ENCODE measurements at regions not wholly inside any gene's neighbourhood (a gene's known extent, or its start where the extent isn't known, plus 50 kb on each side); places are given as distances from the start of the nearest gene placed in this dataset.

- Histone ChIP-seq H3K36me3 (replicated peaks; ENCODE audit: low read depth, low read length) (no peaks in the 10 kb centered on the region), H3K9me3 (ENCODE audit: insufficient read depth, low read length) (no peaks in the 10 kb centered on the region), H3K4me3 (ENCODE audit: low read length) (no peak overlapping the region), H2AFZ (ENCODE audit: low read depth, low read length) (no peak overlapping the region), H3K27me3 (ENCODE audit: low read depth, low read length) (no peaks in the 10 kb centered on the region), H3K27ac (ENCODE audit: low read length) (no peak overlapping the region), H3K4me2 (ENCODE audit: low read length) (no peak overlapping the region), H3K9ac (ENCODE audit: low read length) (no peak overlapping the region), H3K4me1 (ENCODE audit: low read length) (no peaks in the 10 kb centered on the region), H3K79me2 (ENCODE audit: low read length) (no peaks in the 10 kb centered on the region), H4K20me1 (ENCODE audit: insufficient read depth, low read length) (no peaks in the 10 kb centered on the region)
- TF ChIP-seq CTCF (IDR thresholded peaks at IDR 0.05; ENCODE audit: low read depth, low read length) (no peak), EZH2phosphoT487 (IDR thresholded peaks at IDR 0.05; ENCODE audit: low read depth) (no peak)
Measured at GRCh38 chr10:106320876-106321275, 843.6 kb downstream of the SORCS1 start.

- Histone ChIP-seq H2AFZ (ENCODE audit: low read depth, low read length) (no peak overlapping the region), H3K27ac (ENCODE audit: low read length) (no peak overlapping the region), H3K4me2 (ENCODE audit: low read length) (no peak overlapping the region), H3K79me2 (ENCODE audit: low read length) (no peaks in the 10 kb centered on the region), H4K20me1 (ENCODE audit: insufficient read depth, low read length) (no peaks in the 10 kb centered on the region), H3K4me1 (ENCODE audit: low read length) (no peaks in the 10 kb centered on the region), H3K27me3 (ENCODE audit: low read depth, low read length) (no peaks in the 10 kb centered on the region), H3K9me3 (ENCODE audit: insufficient read depth, low read length) (no peaks in the 10 kb centered on the region), H3K36me3 (replicated peaks; ENCODE audit: low read depth, low read length) (no peaks in the 10 kb centered on the region), H3K4me3 (ENCODE audit: low read length) (no peak overlapping the region), H3K9ac (ENCODE audit: low read length) (no peak overlapping the region)
- no peak for TF ChIP-seq CTCF (IDR thresholded peaks at IDR 0.05; ENCODE audit: low read depth, low read length)
- TF ChIP-seq EZH2phosphoT487 (IDR thresholded peaks at IDR 0.05; ENCODE audit: low read depth) = no peak
Measured at GRCh38 chr10:106320078-106320477, 844.4 kb downstream of the SORCS1 start.

GRCh38 chr10:106317554-106317953 is 847.0 kb downstream of the SORCS1 start:
- H3K9me3 ChIP-seq (ENCODE audit: insufficient read depth, low read length) = no peaks in the 10 kb centered on the region
- H3K27ac ChIP-seq (ENCODE audit: low read length) = no peak overlapping the region
- no peaks in the 10 kb centered on the region for H3K27me3 ChIP-seq (ENCODE audit: low read depth, low read length)
- H4K20me1 ChIP-seq (ENCODE audit: insufficient read depth, low read length) = no peaks in the 10 kb centered on the region
- no peak overlapping the region for H3K9ac ChIP-seq (ENCODE audit: low read length)
- H3K36me3 ChIP-seq (replicated peaks; ENCODE audit: low read depth, low read length) = no peaks in the 10 kb centered on the region
- no peaks in the 10 kb centered on the region for H3K4me1 ChIP-seq (ENCODE audit: low read length)
- TF ChIP-seq CTCF (IDR thresholded peaks at IDR 0.05; ENCODE audit: low read depth, low read length) = no peak
- no peak for TF ChIP-seq EZH2phosphoT487 (IDR thresholded peaks at IDR 0.05; ENCODE audit: low read depth)
- H3K79me2 ChIP-seq (ENCODE audit: low read length) = no peaks in the 10 kb centered on the region
- no peak overlapping the region for H2AFZ ChIP-seq (ENCODE audit: low read depth, low read length)
- H3K4me3 ChIP-seq (ENCODE audit: low read length) = no peak overlapping the region
- H3K4me2 ChIP-seq (ENCODE audit: low read length) = no peak overlapping the region

GRCh38 chr10:106313041-106313440 is 851.5 kb downstream of the SORCS1 start:
- TF ChIP-seq CTCF (IDR thresholded peaks at IDR 0.05; ENCODE audit: low read depth, low read length) (no peak), EZH2phosphoT487 (IDR thresholded peaks at IDR 0.05; ENCODE audit: low read depth) (no peak)
- Histone ChIP-seq H3K9ac (ENCODE audit: low read length) (no peak overlapping the region), H3K4me2 (ENCODE audit: low read length) (no peak overlapping the region), H3K4me1 (ENCODE audit: low read length) (peaks cover 3% of the 10 kb centered on the region; the same call in 1 of the 2 replicates), H3K4me3 (ENCODE audit: low read length) (no peak overlapping the region), H3K27me3 (ENCODE audit: low read depth, low read length) (no peaks in the 10 kb centered on the region), H3K36me3 (replicated peaks; ENCODE audit: low read depth, low read length) (no peaks in the 10 kb centered on the region), H3K9me3 (ENCODE audit: insufficient read depth, low read length) (no peaks in the 10 kb centered on the region), H2AFZ (ENCODE audit: low read depth, low read length) (no peak overlapping the region), H3K27ac (ENCODE audit: low read length) (no peak overlapping the region), H3K79me2 (ENCODE audit: low read length) (no peaks in the 10 kb centered on the region), H4K20me1 (ENCODE audit: insufficient read depth, low read length) (no peaks in the 10 kb centered on the region)

Data from OCI-LY3 (cell line).